SK-N-SH (cell line): ENCODE measurements at regions not wholly inside any gene's neighbourhood (a gene's known extent, or its start where the extent isn't known, plus 50 kb on each side); places are given as distances from the start of the nearest gene placed in this dataset.

Experiments used
- CTCF ChIA-PET: fragments of 300-600, 350-600 bp; formaldehyde crosslinking; extraction: SDS; loops from one replicate; lab custom pipeline; 2021; lab: Yijun Ruan, JAX
- POLR2A ChIA-PET: fragments of 350-600 bp; sonication (Branson Sonifier 250); formaldehyde crosslinking; extraction: SDS; loops from one replicate; lab custom pipeline; 2020; ENCODE audit warnings: antibody characterized with exemption, inconsistent platforms; lab: Yijun Ruan, JAX
- DNase-seq: peaks from one replicate; pipeline ENCODE4 v3.0.0; 2012
- H2AFZ ChIP-seq: fragments of 200-600 bp; sonication (generic); 2 replicates; pipeline ENCODE4 v1.8.1; 2016; ENCODE audit warnings: antibody characterized with exemption, mild to moderate bottlenecking, low read depth
- H3F3A ChIP-seq: fragments of 200-600 bp; sonication (generic); replicated peaks from 2 replicates; pipeline ENCODE3; 2016; ENCODE audit warnings: antibody characterized with exemption, mild to moderate bottlenecking; ENCODE audit not compliant: insufficient read depth
- H3K27ac ChIP-seq, 2 experiments: fragments of 200-500 bp in 1 of 2; fragments of 200-600 bp in 1 of 2; sonication (Bioruptor generic) in 1 of 2; sonication (generic), shearing (Covaris generic) in 1 of 2; 2 replicates each; pipeline versions ENCODE4 v1.5.1 to v1.6.1; 2014 to 2016; ENCODE audit warnings: low read depth in 2 of 2, inconsistent platforms in 1 of 2, low read length in 1 of 2, mild to moderate bottlenecking in 1 of 2, mixed read lengths in 1 of 2
- H3K27me3 ChIP-seq: fragments of 200-600 bp; sonication (generic), shearing (Covaris generic); 2 replicates; pipeline ENCODE4 v1.6.1; 2016; ENCODE audit warnings: mixed run types; ENCODE audit not compliant: insufficient read depth
- H3K36me3 ChIP-seq, 2 experiments: fragments of 200-500 bp in 1 of 2; fragments of 200-600 bp in 1 of 2; sonication (Bioruptor generic) in 1 of 2; sonication (generic) in 1 of 2; replicated peaks in 1 of 2; 2 replicates each; pipeline versions ENCODE3 to v1.5.1; 2014 to 2016; ENCODE audit warnings: low read length in 1 of 2, mild to moderate bottlenecking in 1 of 2; ENCODE audit not compliant: insufficient read depth in 2 of 2, control insufficient read depth in 1 of 2
- H3K4me1 ChIP-seq, 2 experiments: fragments of 200-500 bp in 1 of 2; fragments of 200-600 bp in 1 of 2; sonication (Bioruptor generic) in 1 of 2; sonication (generic), shearing (Covaris generic) in 1 of 2; 2 replicates each; pipeline versions ENCODE4 v1.5.1 to v1.6.1; 2014 to 2016; ENCODE audit warnings: low read depth in 1 of 2, low read length in 1 of 2, mixed run types in 1 of 2; ENCODE audit not compliant: insufficient read depth in 2 of 2, control insufficient read depth in 1 of 2
- H3K4me2 ChIP-seq: fragments of 200-600 bp; sonication (generic), shearing (Covaris generic); 2 replicates; pipeline ENCODE4 v1.6.1; 2017; ENCODE audit warnings: mixed run types
- H3K4me3 ChIP-seq, 2 experiments: fragments of 200-500 bp in 1 of 2; fragments of 200-600 bp in 1 of 2; sonication (Bioruptor generic) in 1 of 2; sonication (generic), shearing (Covaris generic) in 1 of 2; 2 replicates each; pipeline versions ENCODE4 v1.5.1 to v1.8.1; 2014 to 2016; ENCODE audit warnings: low read depth in 2 of 2, inconsistent platforms in 1 of 2, low read length in 1 of 2, mild to moderate bottlenecking in 1 of 2, mixed read lengths in 1 of 2, moderate library complexity in 1 of 2
- H3K79me2 ChIP-seq: fragments of 200-600 bp; sonication (generic); 2 replicates; pipeline ENCODE4 v1.8.1; 2017; ENCODE audit warnings: mild to moderate bottlenecking; ENCODE audit not compliant: insufficient read depth
- H3K9ac ChIP-seq: fragments of 200-600 bp; sonication (generic); 2 replicates; pipeline ENCODE4 v1.6.1; 2017; ENCODE audit warnings: mixed run types
- H3K9me2 ChIP-seq: fragments of 200-600 bp; sonication (generic); 2 replicates; pipeline ENCODE4 v1.6.1; 2017; ENCODE audit warnings: mixed run types
- H3K9me3 ChIP-seq: fragments of 200-600 bp; sonication (generic); 2 replicates; pipeline ENCODE4 v1.6.1; 2017; ENCODE audit warnings: mixed run types, mild to moderate bottlenecking, moderate library complexity
- H4K20me1 ChIP-seq: fragments of 200-600 bp; sonication (generic); 2 replicates; pipeline ENCODE4 v1.6.1; 2017; ENCODE audit warnings: mild to moderate bottlenecking, mixed run types; ENCODE audit not compliant: insufficient read depth
- CHD2 ChIP-seq: fragments of 150-350 bp; IDR thresholded peaks from 2 replicates; pipeline ENCODE4 v1.6.1; 2018; ENCODE audit warnings: low read length; ENCODE audit not compliant: partially characterized antibody
- CTCF ChIP-seq: fragments of 200-600 bp; sonication (generic); IDR thresholded peaks from 2 replicates; pipeline ENCODE4 v1.6.1; 2017; ENCODE audit warnings: antibody characterized with exemption, mild to moderate bottlenecking, moderate library complexity
- ELF1 ChIP-seq: IDR thresholded peaks from 2 replicates; pipeline ENCODE4 v1.4.0; 2012
- FOSL2 ChIP-seq: IDR thresholded peaks from 2 replicates; pipeline ENCODE4 v1.4.0; 2012; ENCODE audit warnings: low read depth, mild to moderate bottlenecking, moderate library complexity, borderline replicate concordance
- MAX ChIP-seq: IDR thresholded peaks from 2 replicates; pipeline ENCODE4 v1.4.0; 2012; ENCODE audit warnings: low read depth
- MEF2A ChIP-seq: IDR thresholded peaks from 2 replicates; pipeline ENCODE4 v1.4.0; 2012; ENCODE audit warnings: low read depth, borderline replicate concordance
- NFIC ChIP-seq: IDR thresholded peaks from 2 replicates; pipeline ENCODE4 v1.4.0; 2012; ENCODE audit warnings: borderline replicate concordance
- PBX3 ChIP-seq: IDR thresholded peaks from 2 replicates; pipeline ENCODE4; 2012
- RCOR1 ChIP-seq: fragments of 150-350 bp; IDR thresholded peaks from 2 replicates; pipeline ENCODE4 v1.6.1; 2017; ENCODE audit warnings: antibody characterized with exemption, low read length
- REST ChIP-seq: IDR thresholded peaks from 2 replicates; pipeline ENCODE4 v1.6.1; 2012; ENCODE audit warnings: mild to moderate bottlenecking, low read depth, low read length, moderate library complexity
- RXRA ChIP-seq: IDR thresholded peaks from 2 replicates; pipeline ENCODE4 v1.4.0; 2012; ENCODE audit warnings: low read depth, mild to moderate bottlenecking, borderline replicate concordance
- TAF1 ChIP-seq: IDR thresholded peaks from 2 replicates; pipeline ENCODE4 v1.6.1; 2012; ENCODE audit warnings: low read depth, mild to moderate bottlenecking, low read length, moderate library complexity, borderline replicate concordance
- TCF12 ChIP-seq: IDR thresholded peaks from 2 replicates; pipeline ENCODE4 v1.4.0; 2012
- TEAD4 ChIP-seq: IDR thresholded peaks from 2 replicates; pipeline ENCODE4 v1.4.0; 2012; ENCODE audit warnings: mild to moderate bottlenecking, borderline replicate concordance; ENCODE audit not compliant: insufficient read depth
- USF1 ChIP-seq: IDR thresholded peaks from 2 replicates; pipeline ENCODE4 v1.4.0; 2012; ENCODE audit warnings: low read depth, borderline replicate concordance
- YY1 ChIP-seq: IDR thresholded peaks from 2 replicates; pipeline ENCODE4 v1.4.0; 2012; ENCODE audit warnings: low read depth, mild to moderate bottlenecking
- ZBTB33 ChIP-seq: IDR thresholded peaks from 2 replicates; pipeline ENCODE4 v1.4.0; 2012; ENCODE audit warnings: low read depth, borderline replicate concordance
- WGBS: methylation state at CpG from one replicate; pipeline ENCODE4 v1.1.6; 2017; ENCODE audit warnings: low lambda C conversion rate; 5-methylcytosine and 5-hydroxymethylcytosine counted together

GRCh38 chr9:118595719-118596305, 773.4 kb downstream of the BRINP1 start (continued):
- no peak for TF ChIP-seq REST
- no peak for TF ChIP-seq NFIC
- TF ChIP-seq MAX: no peak
- TF ChIP-seq YY1: no peak
- no peak for TF ChIP-seq FOSL2
- TF ChIP-seq CHD2: no peak
- no peak for TF ChIP-seq USF1
- TF ChIP-seq, all 33 proteins: peak for 3

- Histone ChIP-seq H3K4me2 (no peak overlapping the region), H3F3A (no peaks in the 10 kb centered on the region), H2AFZ (no peak overlapping the region), H3K27ac (no peak overlapping the region), H3K4me3 (no peak overlapping the region), H3K9me2 (no peaks in the 10 kb centered on the region), H3K36me3 (no peaks in the 10 kb centered on the region), H3K9me3 (no peaks in the 10 kb centered on the region), H3K4me1 (no peaks in the 10 kb centered on the region), H3K27me3 (no peaks in the 10 kb centered on the region), H3K9ac (no peak overlapping the region), H3K79me2 (no peaks in the 10 kb centered on the region), H4K20me1 (no peaks in the 10 kb centered on the region)
- TF ChIP-seq CTCF (no peak), RCOR1 (no peak), ZBTB33 (no peak), TAF1 (no peak), TEAD4 (no peak), RXRA (no peak), TCF12 (no peak), MEF2A (no peak), ELF1 (no peak), PBX3 (no peak), CHD2 (no peak)
- DNase-seq: no peak
- CTCF ChIA-PET: interaction anchor here (0.6 to 4.5 kb wide), 33 partner anchors 7 to 861 kb away, joined by 3 to 47 read pairs (median 4); partner anchors contain the start of gene BRINP1
- WGBS: 24% methylated on average over 5 of the region's 5 CpGs
- POLR2A ChIA-PET: no interaction called here
These were observed 772.7 kb downstream of the BRINP1 start for GRCh38 chr9:118596374-118597015.
